ACC112 (cell line): ENCODE measurements at regions not wholly inside any gene's neighbourhood (a gene's known extent, or its start where the extent isn't known, plus 50 kb on each side); places are given as distances from the start of the nearest gene placed in this dataset.

Experiments used
- H2AFZ ChIP-seq: fragments of 200-600 bp; sonication (generic); one replicate; pipeline ENCODE4 v1.6.0; 2017; ENCODE audit warnings: antibody characterized with exemption, low read length; ENCODE audit not compliant: unreplicated experiment
- H3K27ac ChIP-seq: fragments of 200-600 bp; sonication (generic); 2 replicates; pipeline ENCODE4 v1.5.1; 2014; ENCODE audit warnings: low read depth, mild to moderate bottlenecking, antibody characterized with exemption, low read length, moderate library complexity
- H3K27me3 ChIP-seq: fragments of 200-600 bp; sonication (generic); 2 replicates; pipeline ENCODE4 v1.6.1; 2014; ENCODE audit warnings: mild to moderate bottlenecking, antibody characterized with exemption, low read length, moderate library complexity, mixed read lengths; ENCODE audit not compliant: insufficient read depth
- H3K36me3 ChIP-seq: fragments of 200-600 bp; sonication (generic); 2 replicates; pipeline ENCODE4 v1.6.1; 2016; ENCODE audit warnings: mild to moderate bottlenecking, antibody characterized with exemption, low read length, moderate library complexity, mixed read lengths; ENCODE audit not compliant: insufficient read depth
- H3K4me1 ChIP-seq: fragments of 200-600 bp; sonication (generic); one replicate; pipeline ENCODE4 v1.6.1; 2016; ENCODE audit warnings: low read length, mixed read lengths; ENCODE audit not compliant: insufficient read depth, unreplicated experiment, control insufficient read depth
- H3K4me3 ChIP-seq: fragments of 200-600 bp; sonication (generic); 2 replicates; pipeline ENCODE4 v1.5.1; 2014; ENCODE audit warnings: mild to moderate bottlenecking, low read depth, low read length
- H3K79me2 ChIP-seq: fragments of 200-600 bp; sonication (generic); one replicate; pipeline ENCODE4 v1.6.0; 2016; ENCODE audit warnings: low read length; ENCODE audit not compliant: control insufficient read depth, unreplicated experiment, insufficient read depth

- H3K79me2 ChIP-seq, result peaks cover 93% of the 10 kb centered on the region
- no peak overlapping the region for H3K27ac ChIP-seq
- no peaks in the 10 kb centered on the region for H3K27me3 ChIP-seq
- H3K36me3 ChIP-seq, result peaks cover 37% of the 10 kb centered on the region
- no peak overlapping the region for H3K4me3 ChIP-seq
- peaks cover 19% of the 10 kb centered on the region for H3K4me1 ChIP-seq
- H2AFZ ChIP-seq, result no peak overlapping the region
Observed at GRCh38 chr7:131100357-131101054, 227.2 kb upstream of the MKLN1 start.

GRCh38 chr7:131103997-131104396 lies 223.7 kb upstream of the MKLN1 start:
- Histone ChIP-seq H2AFZ (no peak overlapping the region), H3K4me3 (peak overlapping the region; percentile 77), H3K36me3 (peaks cover 21% of the 10 kb centered on the region), H3K27ac (peak overlapping the region; percentile 48; the same call in 1 of the 2 replicates), H3K27me3 (no peaks in the 10 kb centered on the region), H3K79me2 (peaks cover 91% of the 10 kb centered on the region), H3K4me1 (peaks cover 22% of the 10 kb centered on the region)

- Histone ChIP-seq H2AFZ (no peak overlapping the region), H3K79me2 (peaks cover 94% of the 10 kb centered on the region), H3K27me3 (no peaks in the 10 kb centered on the region), H3K36me3 (peaks cover 19% of the 10 kb centered on the region), H3K4me1 (peaks cover 22% of the 10 kb centered on the region), H3K27ac (peak overlapping the region; percentile 48), H3K4me3 (peak overlapping the region; percentile 77)
Observed at GRCh38 chr7:131104596-131105293, 222.9 kb upstream of the MKLN1 start.

GRCh38 chr7:131105294-131105798 lies 222.3 kb upstream of the MKLN1 start:
- H3K27me3 ChIP-seq, result no peaks in the 10 kb centered on the region
- H3K79me2 ChIP-seq, result peaks cover 92% of the 10 kb centered on the region
- H3K36me3 ChIP-seq, result peaks cover 16% of the 10 kb centered on the region
- no peak overlapping the region for H2AFZ ChIP-seq
- H3K4me1 ChIP-seq, result peaks cover 22% of the 10 kb centered on the region
- H3K27ac ChIP-seq, result peak overlapping the region; percentile 48
- H3K4me3 ChIP-seq, result peak overlapping the region; percentile 77

GRCh38 chr7:131105799-131106680 lies 221.6 kb upstream of the MKLN1 start:
- peaks cover 11% of the 10 kb centered on the region for H3K36me3 ChIP-seq
- no peaks in the 10 kb centered on the region for H3K27me3 ChIP-seq
- peak overlapping the region; percentile 98 for H3K27ac ChIP-seq
- no peak overlapping the region for H2AFZ ChIP-seq
- peak overlapping the region; percentile 95 for H3K4me3 ChIP-seq
- H3K79me2 ChIP-seq, result peaks cover 92% of the 10 kb centered on the region
- peaks cover 22% of the 10 kb centered on the region for H3K4me1 ChIP-seq

GRCh38 chr7:131106681-131107336 lies 220.9 kb upstream of the MKLN1 start:
- H3K4me3 ChIP-seq, result peak overlapping the region; percentile 95
- H3K36me3 ChIP-seq, result peaks cover 7% of the 10 kb centered on the region; the same call in 1 of the 2 replicates
- no peak overlapping the region for H2AFZ ChIP-seq
- H3K4me1 ChIP-seq, result peaks cover 27% of the 10 kb centered on the region
- H3K27me3 ChIP-seq, result no peaks in the 10 kb centered on the region
- peak overlapping the region; percentile 98 for H3K27ac ChIP-seq
- H3K79me2 ChIP-seq, result peaks cover 92% of the 10 kb centered on the region

GRCh38 chr7:131107337-131108211 lies 220.1 kb upstream of the MKLN1 start:
- Histone ChIP-seq H3K4me1 (peaks cover 32% of the 10 kb centered on the region), H2AFZ (no peak overlapping the region), H3K79me2 (peaks cover 92% of the 10 kb centered on the region), H3K36me3 (peaks cover 10% of the 10 kb centered on the region; the same call in 1 of the 2 replicates), H3K27ac (peak overlapping the region; percentile 98), H3K27me3 (no peaks in the 10 kb centered on the region), H3K4me3 (peak overlapping the region; percentile 95)

GRCh38 chr7:131108212-131108940 lies 219.3 kb upstream of the MKLN1 start:
- Histone ChIP-seq H3K4me1 (peaks cover 31% of the 10 kb centered on the region), H3K79me2 (peaks cover 92% of the 10 kb centered on the region), H3K27ac (peak overlapping the region; percentile 98), H2AFZ (no peak overlapping the region), H3K27me3 (no peaks in the 10 kb centered on the region), H3K4me3 (peak overlapping the region; percentile 95), H3K36me3 (peaks cover 11% of the 10 kb centered on the region; the same call in 1 of the 2 replicates)
